ENCODE measurements at regions not wholly inside any gene's neighbourhood (a gene's known extent, or its start where the extent isn't known, plus 50 kb on each side); places are given as distances from the start of the nearest gene placed in this dataset.

- H3K27ac ChIP-seq = no peak overlapping the region
- no peak for DNase-seq
- H3K9me3 ChIP-seq (replicated peaks in 1 of 3) = no peaks in the 10 kb centered on the region
- H3K4me1 ChIP-seq (replicated peaks in 1 of 2) = peaks cover 0 to 5% of the 10 kb centered on the region in 2 donors
- H3K27me3 ChIP-seq = no peaks in the 10 kb centered on the region
- no peaks in the 10 kb centered on the region for H3K36me3 ChIP-seq (replicated peaks in 1 of 2)
- intact Hi-C loops (cut with DNase I) = no loop called here
- 70 to 79% (median 76%) methylated on average over 6 of the region's 6 CpGs for WGBS, 4 donors
- H3K4me3 ChIP-seq = no peak overlapping the region
- TF ChIP-seq, protein P1, sequence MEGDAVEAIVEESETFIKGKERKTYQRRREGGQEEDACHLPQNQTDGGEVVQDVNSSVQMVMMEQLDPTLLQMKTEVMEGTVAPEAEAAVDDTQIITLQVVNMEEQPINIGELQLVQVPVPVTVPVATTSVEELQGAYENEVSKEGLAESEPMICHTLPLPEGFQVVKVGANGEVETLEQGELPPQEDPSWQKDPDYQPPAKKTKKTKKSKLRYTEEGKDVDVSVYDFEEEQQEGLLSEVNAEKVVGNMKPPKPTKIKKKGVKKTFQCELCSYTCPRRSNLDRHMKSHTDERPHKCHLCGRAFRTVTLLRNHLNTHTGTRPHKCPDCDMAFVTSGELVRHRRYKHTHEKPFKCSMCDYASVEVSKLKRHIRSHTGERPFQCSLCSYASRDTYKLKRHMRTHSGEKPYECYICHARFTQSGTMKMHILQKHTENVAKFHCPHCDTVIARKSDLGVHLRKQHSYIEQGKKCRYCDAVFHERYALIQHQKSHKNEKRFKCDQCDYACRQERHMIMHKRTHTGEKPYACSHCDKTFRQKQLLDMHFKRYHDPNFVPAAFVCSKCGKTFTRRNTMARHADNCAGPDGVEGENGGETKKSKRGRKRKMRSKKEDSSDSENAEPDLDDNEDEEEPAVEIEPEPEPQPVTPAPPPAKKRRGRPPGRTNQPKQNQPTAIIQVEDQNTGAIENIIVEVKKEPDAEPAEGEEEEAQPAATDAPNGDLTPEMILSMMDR (IDR thresholded peaks at IDR 0.05) = no peak
- no peak for TF ChIP-seq POLR2A (IDR thresholded peaks at IDR 0.05)
These were observed 280.0 kb upstream of the RASGEF1B start for GRCh38 chr4:81751531-81752289.

DNA sequence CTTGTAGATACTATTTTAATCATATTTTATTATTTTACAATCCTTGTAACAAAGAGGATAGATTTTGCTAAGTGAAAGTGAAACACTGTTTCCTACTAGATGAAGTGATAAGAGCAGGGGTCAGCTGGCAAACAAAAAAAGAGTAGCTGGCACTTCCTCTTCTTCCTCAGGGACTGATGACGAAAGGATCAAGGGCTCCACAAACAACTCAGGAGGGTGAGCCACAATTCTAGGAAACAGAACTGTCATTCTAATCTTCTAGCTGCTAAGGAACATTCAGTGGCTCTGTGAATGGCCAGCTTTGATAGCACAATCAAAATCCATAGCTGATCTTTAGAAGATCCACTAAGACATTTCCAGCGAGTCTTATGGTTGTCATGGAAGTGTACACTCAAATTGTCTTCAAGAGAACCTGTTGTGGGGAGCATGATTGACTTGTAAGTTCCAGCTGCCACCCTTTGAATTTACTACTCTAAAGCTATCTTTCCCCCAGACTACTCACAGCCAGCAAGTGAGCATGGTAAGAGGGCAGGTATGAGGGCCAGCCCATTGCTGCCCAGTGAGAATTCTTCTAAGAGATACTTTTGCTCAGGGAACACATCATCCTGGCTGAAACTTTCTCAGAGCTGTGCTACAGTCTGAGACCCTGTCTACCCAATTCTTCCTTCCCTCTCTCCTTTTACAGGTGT lies 275.7 kb upstream of the RASGEF1B start:
- TF ChIP-seq, protein P1 (IDR thresholded peaks at IDR 0.05) = no peak
- no peak for TF ChIP-seq POLR2A (IDR thresholded peaks at IDR 0.05)
- peaks cover 0 to 5% of the 10 kb centered on the region in 2 donors for H3K4me1 ChIP-seq (replicated peaks in 1 of 2)
- no peaks in the 10 kb centered on the region for H3K36me3 ChIP-seq (replicated peaks in 1 of 2)
- WGBS, 4 donors = 37 to 44% (median 40%) methylated on average over 2 of the region's 2 CpGs
- no peaks in the 10 kb centered on the region for H3K9me3 ChIP-seq (replicated peaks in 1 of 3)
- H3K27ac ChIP-seq = peak overlapping the region in 1 of 5 donors; percentile 61
- peak in 3 of 7 donors; percentile 31 to 40 (median 39) for DNase-seq
- H3K27me3 ChIP-seq = no peaks in the 10 kb centered on the region
- intact Hi-C loops (cut with DNase I) = no loop called here
- no peak overlapping the region for H3K4me3 ChIP-seq

GRCh38 chr4:81746773-81747172 lies 275.1 kb upstream of the RASGEF1B start:
- intact Hi-C loops (cut with DNase I) = no loop called here
- H3K9me3 ChIP-seq (replicated peaks in 1 of 3) = no peaks in the 10 kb centered on the region
- TF ChIP-seq POLR2A (IDR thresholded peaks at IDR 0.05) = no peak
- TF ChIP-seq, protein P1 (IDR thresholded peaks at IDR 0.05) = no peak
- H3K27me3 ChIP-seq = no peaks in the 10 kb centered on the region
- H3K4me1 ChIP-seq (replicated peaks in 1 of 2) = peaks cover 0 to 5% of the 10 kb centered on the region in 2 donors
- no peak overlapping the region for H3K27ac ChIP-seq
- WGBS, 4 donors = 45 to 83% (median 58%) methylated on average over 1 of the region's 1 CpG
- no peaks in the 10 kb centered on the region for H3K36me3 ChIP-seq (replicated peaks in 1 of 2)
- no peak for DNase-seq
- no peak overlapping the region for H3K4me3 ChIP-seq

- intact Hi-C loops (cut with DNase I) = no loop called here
- Histone ChIP-seq H3K4me1 (replicated peaks in 1 of 2) (peaks cover 0 to 5% of the 10 kb centered on the region in 2 donors), H3K27ac (no peak overlapping the region), H3K9me3 (replicated peaks in 1 of 3) (no peaks in the 10 kb centered on the region), H3K36me3 (replicated peaks in 1 of 2) (no peaks in the 10 kb centered on the region), H3K27me3 (no peaks in the 10 kb centered on the region), H3K4me3 (no peak overlapping the region)
- TF ChIP-seq POLR2A (IDR thresholded peaks at IDR 0.05) = no peak
- TF ChIP-seq, protein P1 (IDR thresholded peaks at IDR 0.05) = no peak
- DNase-seq = no peak
- WGBS, 4 donors = 56 to 63% (median 58%) methylated on average over 2 of the region's 2 CpGs
These were observed 274.4 kb upstream of the RASGEF1B start for GRCh38 chr4:81746071-81746470.
